ENCODE measurements at regions not wholly inside any gene's neighbourhood (a gene's known extent, or its start where the extent isn't known, plus 50 kb on each side); places are given as distances from the start of the nearest gene placed in this dataset.

GRCh38 chr14:42319996-42320395 is 713.3 kb downstream of the LRFN5 start:
- Histone ChIP-seq H3K9me3 (no peaks in the 10 kb centered on the region), H3K4me3 (no peak overlapping the region), H3K36me3 (no peaks in the 10 kb centered on the region), H3K4me1 (peaks cover 5% of the 10 kb centered on the region), H3K27ac (no peak overlapping the region), H3K27me3 (no peaks in the 10 kb centered on the region)
- intact Hi-C loops (cut with DNase I): no loop called here
- no peak for DNase-seq (ENCODE audit: extremely low spot score in 2 of 2)
- TF ChIP-seq POLR2A (IDR thresholded peaks at IDR 0.05): no peak
- no peak for TF ChIP-seq POLR2AphosphoS5 (IDR thresholded peaks at IDR 0.05; ENCODE audit: insufficient read depth in 1 of 2, low read depth in 1 of 2)
- no peak for TF ChIP-seq CTCF (IDR thresholded peaks at IDR 0.05)

GRCh38 chr14:42316693-42317092 is 710.0 kb downstream of the LRFN5 start:
- H3K27me3 ChIP-seq: no peaks in the 10 kb centered on the region
- intact Hi-C loops (cut with DNase I): no loop called here
- no peak overlapping the region for H3K27ac ChIP-seq
- no peaks in the 10 kb centered on the region for H3K4me1 ChIP-seq
- no peaks in the 10 kb centered on the region for H3K36me3 ChIP-seq
- H3K9me3 ChIP-seq: no peaks in the 10 kb centered on the region
- TF ChIP-seq POLR2AphosphoS5 (IDR thresholded peaks at IDR 0.05; ENCODE audit: insufficient read depth in 1 of 2, low read depth in 1 of 2): no peak
- no peak for TF ChIP-seq CTCF (IDR thresholded peaks at IDR 0.05)
- TF ChIP-seq POLR2A (IDR thresholded peaks at IDR 0.05): no peak
- no peak overlapping the region for H3K4me3 ChIP-seq
- DNase-seq (ENCODE audit: extremely low spot score in 2 of 2): no peak

GRCh38 chr14:42311876-42312275 is 705.2 kb downstream of the LRFN5 start:
- H3K4me1 ChIP-seq: no peaks in the 10 kb centered on the region
- H3K9me3 ChIP-seq: peaks cover 12% of the 10 kb centered on the region
- DNase-seq (ENCODE audit: extremely low spot score in 2 of 2): no peak
- intact Hi-C loops (cut with DNase I): no loop called here
- TF ChIP-seq CTCF (IDR thresholded peaks at IDR 0.05) (no peak), POLR2A (IDR thresholded peaks at IDR 0.05) (no peak), POLR2AphosphoS5 (IDR thresholded peaks at IDR 0.05; ENCODE audit: insufficient read depth in 1 of 2, low read depth in 1 of 2) (no peak)
- no peak overlapping the region for H3K27ac ChIP-seq
- no peak overlapping the region for H3K4me3 ChIP-seq
- no peaks in the 10 kb centered on the region for H3K36me3 ChIP-seq
- no peaks in the 10 kb centered on the region for H3K27me3 ChIP-seq

- TF ChIP-seq CTCF (IDR thresholded peaks at IDR 0.05) (no peak), POLR2AphosphoS5 (IDR thresholded peaks at IDR 0.05; ENCODE audit: insufficient read depth in 1 of 2, low read depth in 1 of 2) (no peak), POLR2A (IDR thresholded peaks at IDR 0.05) (no peak)
- DNase-seq (ENCODE audit: extremely low spot score in 2 of 2): no peak
- Histone ChIP-seq H3K27ac (no peak overlapping the region), H3K4me3 (no peak overlapping the region), H3K27me3 (no peaks in the 10 kb centered on the region), H3K4me1 (no peaks in the 10 kb centered on the region), H3K9me3 (peaks cover 12% of the 10 kb centered on the region), H3K36me3 (no peaks in the 10 kb centered on the region)
- intact Hi-C loops (cut with DNase I): no loop called here
These were observed 700.7 kb downstream of the LRFN5 start for GRCh38 chr14:42307239-42307825.

GRCh38 chr14:42299692-42300091 is 693.0 kb downstream of the LRFN5 start:
- intact Hi-C loops (cut with DNase I): no loop called here
- H3K4me1 ChIP-seq: no peaks in the 10 kb centered on the region
- no peak overlapping the region for H3K27ac ChIP-seq
- no peaks in the 10 kb centered on the region for H3K9me3 ChIP-seq
- H3K27me3 ChIP-seq: no peaks in the 10 kb centered on the region
- no peak for DNase-seq (ENCODE audit: extremely low spot score in 2 of 2)
- no peak overlapping the region for H3K4me3 ChIP-seq
- no peak for TF ChIP-seq CTCF (IDR thresholded peaks at IDR 0.05)
- TF ChIP-seq POLR2AphosphoS5 (IDR thresholded peaks at IDR 0.05; ENCODE audit: insufficient read depth in 1 of 2, low read depth in 1 of 2): no peak
- TF ChIP-seq POLR2A (IDR thresholded peaks at IDR 0.05): no peak
- H3K36me3 ChIP-seq: no peaks in the 10 kb centered on the region
